ENCODE measurements at regions not wholly inside any gene's neighbourhood (a gene's known extent, or its start where the extent isn't known, plus 50 kb on each side); places are given as distances from the start of the nearest gene placed in this dataset.

DNA sequence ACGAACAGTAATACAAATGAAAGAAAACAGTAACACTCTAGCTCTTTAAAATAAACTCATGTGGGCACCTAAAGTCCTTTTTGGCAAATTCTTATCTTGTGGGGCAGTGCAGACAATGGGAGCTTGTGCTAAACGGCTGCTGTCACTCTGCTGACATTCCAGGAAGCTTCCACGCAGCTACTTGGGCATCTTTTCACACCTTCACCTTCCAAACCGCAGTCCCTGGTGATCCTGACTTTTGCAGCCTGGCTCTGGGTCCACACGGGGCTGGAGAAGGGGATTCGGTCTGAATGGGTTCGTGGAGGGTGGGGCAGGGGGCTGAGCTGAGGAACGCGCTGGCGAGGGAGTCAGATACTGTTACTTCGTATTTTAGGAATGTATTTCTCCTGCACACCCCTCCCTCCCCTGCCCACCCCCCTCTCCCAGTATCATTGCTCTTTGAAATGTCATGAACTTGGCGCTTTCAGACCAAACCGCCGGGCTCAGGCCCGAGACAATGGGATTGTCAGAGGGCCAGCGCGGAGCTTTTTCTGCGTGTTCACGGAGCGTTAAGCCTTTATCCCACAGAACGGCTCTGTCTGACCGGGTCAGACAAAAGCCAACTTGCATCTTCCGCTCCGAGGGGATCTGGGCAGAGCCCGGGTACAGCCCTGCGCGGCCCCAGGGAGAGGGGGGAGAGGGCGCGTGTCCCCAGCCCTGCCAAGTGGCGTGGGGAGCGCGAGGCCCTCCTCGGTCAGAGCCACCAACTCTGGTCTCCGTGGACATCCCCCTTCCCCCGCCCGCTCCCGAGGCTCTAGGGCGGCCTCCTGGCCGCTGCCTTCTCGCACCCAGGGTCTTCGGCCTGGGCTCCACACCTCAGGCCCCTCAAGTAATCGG, 76.7 kb upstream of the EN2 start:
- H3K9me3 Mint-ChIP-seq = no peaks in the 10 kb centered on the region
- Histone ChIP-seq H3K4me3 (ENCODE audit: low read length) (no peak overlapping the region), H3K9me3 (ENCODE audit: control insufficient read depth in 1 of 2, insufficient read depth in 1 of 2, low read length in 2 of 2) (peaks cover 0 to 14% of the 10 kb centered on the region in 2 experiments), H3K36me3 (ENCODE audit: insufficient read depth, low read length) (no peaks in the 10 kb centered on the region), H3K27me3 (ENCODE audit: control insufficient read depth in 1 of 2, insufficient read depth in 2 of 2, low read length in 2 of 2) (peaks cover 61 to 85% of the 10 kb centered on the region in 2 experiments), H3K4me1 (ENCODE audit: insufficient read depth, low read length) (peaks cover 21% of the 10 kb centered on the region), H3K27ac (ENCODE audit: low read depth in 1 of 2, low read length in 2 of 2) (no peak overlapping the region)
- H3K36me3 Mint-ChIP-seq (ENCODE audit: low read depth) = no peaks in the 10 kb centered on the region
- no peak overlapping the region for H3K4me3 Mint-ChIP-seq
- no peak overlapping the region for H3K27ac Mint-ChIP-seq
- TF ChIP-seq, protein P1, sequence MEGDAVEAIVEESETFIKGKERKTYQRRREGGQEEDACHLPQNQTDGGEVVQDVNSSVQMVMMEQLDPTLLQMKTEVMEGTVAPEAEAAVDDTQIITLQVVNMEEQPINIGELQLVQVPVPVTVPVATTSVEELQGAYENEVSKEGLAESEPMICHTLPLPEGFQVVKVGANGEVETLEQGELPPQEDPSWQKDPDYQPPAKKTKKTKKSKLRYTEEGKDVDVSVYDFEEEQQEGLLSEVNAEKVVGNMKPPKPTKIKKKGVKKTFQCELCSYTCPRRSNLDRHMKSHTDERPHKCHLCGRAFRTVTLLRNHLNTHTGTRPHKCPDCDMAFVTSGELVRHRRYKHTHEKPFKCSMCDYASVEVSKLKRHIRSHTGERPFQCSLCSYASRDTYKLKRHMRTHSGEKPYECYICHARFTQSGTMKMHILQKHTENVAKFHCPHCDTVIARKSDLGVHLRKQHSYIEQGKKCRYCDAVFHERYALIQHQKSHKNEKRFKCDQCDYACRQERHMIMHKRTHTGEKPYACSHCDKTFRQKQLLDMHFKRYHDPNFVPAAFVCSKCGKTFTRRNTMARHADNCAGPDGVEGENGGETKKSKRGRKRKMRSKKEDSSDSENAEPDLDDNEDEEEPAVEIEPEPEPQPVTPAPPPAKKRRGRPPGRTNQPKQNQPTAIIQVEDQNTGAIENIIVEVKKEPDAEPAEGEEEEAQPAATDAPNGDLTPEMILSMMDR (IDR thresholded peaks at IDR 0.05) = no peak
- H3K4me1 Mint-ChIP-seq (ENCODE audit: low read depth) = peaks cover 23% of the 10 kb centered on the region
- intact Hi-C loops (cut with DNase I, micrococcal nuclease) = loop anchor here in 1 of 2 experiments (2.0 kb wide), 1 partner anchor 358 kb away; no protein-coding TSS in a partner anchor
- POLR2A ChIA-PET = no interaction called here
- H3K27me3 Mint-ChIP-seq = peaks cover 94% of the 10 kb centered on the region
- CTCF ChIA-PET = no interaction called here
- DNase-seq (no peak), ATAC-seq (ENCODE audit: poor library complexity) (no peak)

DNA sequence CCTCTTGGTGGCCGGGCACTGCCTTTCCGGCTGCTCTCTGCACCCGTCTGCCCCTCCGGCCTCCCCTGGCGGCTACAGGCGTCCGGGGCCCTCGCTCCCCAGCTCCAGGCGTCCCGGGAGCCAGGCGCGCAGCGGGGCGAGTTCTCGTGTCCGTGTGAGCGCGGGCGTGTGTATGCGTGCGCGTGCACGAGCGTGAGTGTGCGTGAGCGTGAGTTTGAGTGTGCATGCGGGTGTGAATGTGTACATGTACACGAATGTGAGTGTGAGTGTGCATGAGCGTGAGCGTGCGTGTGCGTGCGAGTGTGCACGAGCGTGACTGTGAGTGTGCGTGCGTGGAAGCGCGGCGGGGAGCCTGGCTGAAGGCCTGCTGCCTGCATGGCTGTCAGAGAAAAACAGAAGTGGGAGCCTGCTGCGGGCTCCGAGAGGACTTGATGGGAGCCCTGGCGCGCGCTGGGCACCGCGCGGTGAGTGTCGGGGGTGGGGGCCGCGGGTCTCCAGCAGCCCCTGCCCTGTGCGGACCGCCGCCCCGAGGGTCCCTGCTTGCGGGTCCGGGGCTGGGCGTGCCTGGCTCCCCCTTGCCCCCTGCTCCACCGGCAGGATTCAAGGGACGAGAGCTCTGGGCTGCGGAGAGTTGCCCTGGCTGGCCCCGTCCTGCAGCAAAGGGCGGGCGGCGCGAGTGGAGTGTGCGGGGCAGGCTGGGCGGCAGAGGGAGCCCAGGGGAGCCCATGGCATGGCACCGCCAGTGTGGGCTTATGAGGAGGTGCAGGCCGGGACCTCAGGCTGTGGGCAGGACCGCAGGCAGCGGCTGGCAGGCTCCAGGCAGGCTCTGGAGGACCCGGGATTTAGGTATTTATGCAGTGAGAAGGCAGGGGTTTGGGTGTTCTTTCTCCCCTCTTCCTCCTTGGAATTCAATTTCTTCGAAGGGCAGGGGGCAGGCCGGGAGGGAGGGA, 75.8 kb upstream of the EN2 start:
- CTCF ChIA-PET = no interaction called here
- no peak overlapping the region for H3K4me3 Mint-ChIP-seq
- no peaks in the 10 kb centered on the region for H3K9me3 Mint-ChIP-seq

DNA sequence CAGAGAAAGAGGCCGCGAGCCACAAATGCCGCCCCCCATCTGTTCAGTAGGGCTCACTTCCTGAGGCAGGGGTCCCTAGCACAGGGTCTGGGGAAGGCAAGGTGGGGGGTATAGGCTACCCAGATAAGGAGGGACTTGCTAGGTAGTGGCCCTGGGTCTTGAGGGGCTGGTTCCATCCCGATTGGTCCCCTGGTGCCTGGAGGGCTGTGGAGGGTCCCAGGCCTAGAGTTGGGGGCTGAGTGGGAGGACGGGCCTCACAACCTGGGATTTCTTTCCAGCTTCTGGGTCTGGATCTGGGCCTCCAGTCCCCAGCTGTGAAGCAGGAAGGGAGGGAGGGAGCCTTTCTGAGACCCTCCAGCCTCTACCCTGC, 75.1 kb upstream of the EN2 start:
- Histone ChIP-seq H3K9me3 (ENCODE audit: control insufficient read depth in 1 of 2, insufficient read depth in 1 of 2, low read length in 2 of 2) (peaks cover 0 to 14% of the 10 kb centered on the region in 2 experiments), H3K27ac (ENCODE audit: low read depth in 1 of 2, low read length in 2 of 2) (no peak overlapping the region), H3K4me3 (ENCODE audit: low read length) (no peak overlapping the region), H3K4me1 (ENCODE audit: insufficient read depth, low read length) (peaks cover 21% of the 10 kb centered on the region), H3K27me3 (ENCODE audit: control insufficient read depth in 1 of 2, insufficient read depth in 2 of 2, low read length in 2 of 2) (peaks cover 59 to 69% of the 10 kb centered on the region in 2 experiments), H3K36me3 (ENCODE audit: insufficient read depth, low read length) (no peaks in the 10 kb centered on the region)
- Mint-ChIP-seq H3K4me3 (no peak overlapping the region), H3K4me1 (ENCODE audit: low read depth) (peaks cover 20% of the 10 kb centered on the region), H3K27me3 (peaks cover 94% of the 10 kb centered on the region), H3K27ac (no peak overlapping the region), H3K36me3 (ENCODE audit: low read depth) (no peaks in the 10 kb centered on the region), H3K9me3 (no peaks in the 10 kb centered on the region)
- ChIA-PET CTCF (no interaction called here), POLR2A (no interaction called here)
- DNase-seq = no peak
- intact Hi-C loops (cut with DNase I, micrococcal nuclease) = no loop called here
- TF ChIP-seq, protein P1 (IDR thresholded peaks at IDR 0.05) = no peak
- ATAC-seq (ENCODE audit: poor library complexity) = no peak

More for the DNA sequence above, 75.8 kb upstream of the EN2 start:
- Histone ChIP-seq H3K27ac (ENCODE audit: low read depth in 1 of 2, low read length in 2 of 2) (no peak overlapping the region), H3K9me3 (ENCODE audit: control insufficient read depth in 1 of 2, insufficient read depth in 1 of 2, low read length in 2 of 2) (peaks cover 0 to 14% of the 10 kb centered on the region in 2 experiments), H3K36me3 (ENCODE audit: insufficient read depth, low read length) (no peaks in the 10 kb centered on the region), H3K4me3 (ENCODE audit: low read length) (no peak overlapping the region), H3K4me1 (ENCODE audit: insufficient read depth, low read length) (peaks cover 21% of the 10 kb centered on the region), H3K27me3 (ENCODE audit: control insufficient read depth in 1 of 2, insufficient read depth in 2 of 2, low read length in 2 of 2) (peaks cover 63 to 76% of the 10 kb centered on the region in 2 experiments)
- no peak for ATAC-seq (ENCODE audit: poor library complexity)
- Mint-ChIP-seq H3K27me3 (peaks cover 94% of the 10 kb centered on the region), H3K27ac (no peak overlapping the region), H3K4me1 (ENCODE audit: low read depth) (peaks cover 20% of the 10 kb centered on the region), H3K36me3 (ENCODE audit: low read depth) (no peaks in the 10 kb centered on the region)
- POLR2A ChIA-PET = no interaction called here
- DNase-seq = peak in 1 of 14 experiments; percentile 27
- TF ChIP-seq, protein P1 (IDR thresholded peaks at IDR 0.05) = no peak
- intact Hi-C loops (cut with DNase I, micrococcal nuclease) = loop anchor here in 1 of 2 experiments (2.0 kb wide), 1 partner anchor 357 kb away; no protein-coding TSS in a partner anchor

Measured in CD4-positive, alpha-beta T cell (primary cell).